GM18873 (cell line): ENCODE measurements at regions not wholly inside any gene's neighbourhood (a gene's known extent, or its start where the extent isn't known, plus 50 kb on each side); places are given as distances from the start of the nearest gene placed in this dataset.

ENCODE experiments used
- ATAC-seq: cut with Tn5 transposase; IDR thresholded peaks from one replicate; pipeline ENCODE4 v1.9.1; 2021; ENCODE audit warnings: mild to moderate bottlenecking, moderate library complexity, moderate number of reproducible peaks; ENCODE audit not compliant: unreplicated experiment, low FRiP score

DNA sequence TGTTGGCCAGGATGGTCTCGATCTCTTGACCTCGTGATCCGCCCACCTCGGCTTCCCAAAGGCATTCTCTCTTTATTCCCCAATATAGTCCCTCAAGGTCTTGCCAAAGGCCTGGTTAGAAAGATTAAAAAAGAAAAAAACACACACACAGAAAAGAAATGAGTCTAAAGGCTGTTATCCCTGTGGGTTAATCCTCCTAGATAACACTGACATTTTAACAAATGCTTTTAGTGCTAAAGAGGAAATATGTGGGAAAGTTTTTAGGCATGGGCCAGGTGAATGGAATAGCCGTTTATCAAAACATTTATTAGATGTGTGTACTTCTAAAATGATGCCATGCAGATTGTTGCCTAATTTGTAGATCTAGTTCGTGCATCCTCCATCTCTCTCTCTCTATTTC lies 261.6 kb upstream of the FN1 start:
- no peak for ATAC-seq

DNA sequence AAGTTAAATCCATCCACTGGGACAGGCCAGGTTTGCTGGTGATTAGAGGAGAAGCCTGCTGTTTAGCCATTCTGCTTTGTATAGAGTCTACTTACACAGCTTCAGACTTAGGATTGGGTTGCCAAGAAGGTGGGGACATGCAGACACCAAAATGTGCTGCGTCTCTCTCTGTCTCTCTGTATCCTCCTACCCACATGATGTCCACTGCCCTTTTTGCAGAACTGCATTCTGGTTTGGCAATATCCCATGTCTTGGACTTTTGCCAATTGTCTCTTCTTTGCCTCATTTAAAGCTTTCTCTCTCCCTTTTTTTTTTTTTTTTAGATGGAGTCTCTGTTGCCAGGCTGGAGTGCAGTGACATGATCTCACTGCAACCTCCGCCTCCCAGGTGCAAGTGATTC lies 261.1 kb upstream of the FN1 start:
- ATAC-seq = no peak

- ATAC-seq = no peak
Observed at GRCh38 chr2:215695861-215696260, 260.0 kb upstream of the FN1 start.

GRCh38 chr2:215693999-215694580 lies 258.2 kb upstream of the FN1 start:
- no peak for ATAC-seq

GRCh38 chr2:215693193-215693998 lies 257.5 kb upstream of the FN1 start:
- no peak for ATAC-seq

- ATAC-seq = no peak
Observed at GRCh38 chr2:215692387-215693079, 256.7 kb upstream of the FN1 start.

DNA sequence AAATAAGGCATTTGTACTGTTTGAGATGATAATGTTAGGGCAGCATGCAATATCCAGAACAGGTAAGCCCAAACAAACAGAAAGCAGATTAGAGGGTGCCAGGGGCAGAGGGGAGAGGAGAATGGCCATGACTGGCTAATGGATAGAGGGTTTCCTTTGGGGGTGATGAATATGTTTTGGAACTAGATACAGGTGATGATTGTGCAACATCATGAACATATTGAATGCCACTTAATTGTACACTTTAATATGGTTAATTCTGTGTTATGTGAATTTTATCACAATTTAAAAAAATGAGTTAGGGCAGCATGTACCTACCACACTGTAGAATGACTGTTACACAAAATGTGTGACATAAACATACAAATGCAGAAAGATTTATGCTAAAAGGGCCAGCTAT lies 255.5 kb upstream of the FN1 start:
- no peak for ATAC-seq

DNA sequence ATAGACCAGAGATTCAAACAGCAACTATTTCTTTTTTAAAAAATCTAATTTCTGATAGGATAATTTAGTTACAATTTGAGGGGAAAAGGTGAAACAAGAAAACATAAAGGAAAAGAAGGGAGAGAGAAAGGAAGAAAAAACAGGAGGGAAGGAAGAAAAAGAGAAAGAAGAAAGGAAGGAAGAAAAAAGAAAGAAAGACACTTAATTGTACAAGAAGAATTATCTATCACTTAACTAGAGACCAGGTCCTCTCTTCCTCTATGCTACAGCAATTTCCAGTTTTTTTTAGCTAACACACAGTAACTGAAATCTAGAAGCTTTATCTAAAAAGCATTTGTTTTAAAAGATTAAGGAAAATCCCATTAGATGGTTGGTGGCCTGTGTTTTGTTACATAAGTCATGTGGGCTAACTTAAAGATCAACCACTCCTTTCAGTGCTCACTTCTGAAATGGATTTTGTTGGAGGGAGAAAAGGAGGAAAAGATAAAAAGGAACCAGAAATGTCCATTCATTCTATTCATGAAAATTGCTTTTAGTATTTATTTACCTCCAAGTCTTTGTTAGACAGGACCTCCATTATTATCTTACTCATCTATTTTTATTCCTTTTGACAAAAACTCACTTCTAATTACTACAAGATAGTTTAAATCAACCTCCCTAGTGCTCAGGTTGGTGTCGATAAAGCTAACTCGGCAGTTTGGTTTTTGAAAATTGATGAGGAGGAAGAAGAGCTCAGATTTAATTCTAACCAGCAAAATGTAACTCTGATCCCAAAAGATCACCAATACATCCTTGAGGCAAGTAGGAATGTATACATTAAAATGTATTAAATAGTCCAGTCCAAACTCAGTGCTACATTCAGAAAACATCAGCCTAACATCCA lies 251.5 kb upstream of the FN1 start:
- no peak for ATAC-seq

DNA sequence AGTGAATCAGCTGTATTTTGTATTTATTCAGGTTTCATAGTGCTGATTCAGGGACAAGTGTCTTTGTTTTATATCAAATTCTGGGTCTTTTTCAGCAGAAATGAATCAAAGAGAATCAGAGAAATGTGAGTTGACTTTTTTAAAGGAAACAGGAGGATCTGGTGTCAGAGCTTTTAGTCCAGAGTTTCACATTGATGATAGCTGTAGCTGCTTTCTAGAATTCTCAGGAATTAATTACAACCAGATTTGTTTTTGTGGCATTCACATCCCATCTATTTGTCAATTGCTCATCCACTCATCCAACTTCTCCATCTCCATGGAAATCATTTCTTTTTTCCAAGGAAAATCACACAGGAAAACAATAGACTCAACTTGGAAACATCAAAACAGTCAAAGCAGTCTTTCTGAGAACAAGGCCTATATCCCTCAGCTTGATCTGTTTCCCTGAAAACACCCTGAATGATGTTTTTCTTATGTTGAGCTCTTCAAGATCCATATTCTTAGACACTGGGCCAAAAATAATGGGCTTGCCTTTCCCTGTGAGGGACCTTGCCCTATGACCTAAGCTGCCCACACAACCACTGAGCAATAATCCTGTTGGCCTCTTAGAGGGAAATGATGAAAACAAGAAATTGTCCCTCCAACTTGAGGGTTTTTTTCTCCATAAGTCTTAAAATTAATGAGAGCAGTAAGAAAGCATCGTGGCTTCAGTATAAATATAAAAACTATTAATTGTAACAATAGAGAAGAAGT lies 249.5 kb upstream of the FN1 start:
- no peak for ATAC-seq

- ATAC-seq = no peak
Observed at GRCh38 chr2:215684448-215685237, 248.8 kb upstream of the FN1 start.

GRCh38 chr2:215683295-215683694 lies 247.4 kb upstream of the FN1 start:
- ATAC-seq = no peak

GRCh38 chr2:215681799-215682596 lies 246.1 kb upstream of the FN1 start:
- ATAC-seq = no peak

- no peak for ATAC-seq
Observed at GRCh38 chr2:215680605-215681598, 245.0 kb upstream of the FN1 start.

DNA sequence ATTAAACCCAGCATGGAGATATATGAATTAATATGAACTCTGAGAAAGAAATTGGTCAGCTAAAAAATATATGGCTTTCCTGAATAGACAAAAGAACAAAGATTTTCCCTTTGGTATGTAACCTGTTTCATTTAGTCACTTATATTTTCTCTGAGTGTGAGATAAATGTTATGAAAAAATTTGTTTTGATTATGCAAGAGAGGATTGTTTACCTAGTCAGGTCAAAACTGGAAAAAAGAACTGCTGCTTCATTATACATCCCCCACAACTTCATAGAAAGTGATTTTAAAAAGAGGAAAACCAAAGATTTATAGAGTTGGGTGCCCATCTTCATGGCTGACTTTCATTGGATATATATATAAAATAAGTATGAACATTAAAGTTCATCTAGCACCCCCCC lies 242.2 kb upstream of the FN1 start:
- ATAC-seq = no peak

DNA sequence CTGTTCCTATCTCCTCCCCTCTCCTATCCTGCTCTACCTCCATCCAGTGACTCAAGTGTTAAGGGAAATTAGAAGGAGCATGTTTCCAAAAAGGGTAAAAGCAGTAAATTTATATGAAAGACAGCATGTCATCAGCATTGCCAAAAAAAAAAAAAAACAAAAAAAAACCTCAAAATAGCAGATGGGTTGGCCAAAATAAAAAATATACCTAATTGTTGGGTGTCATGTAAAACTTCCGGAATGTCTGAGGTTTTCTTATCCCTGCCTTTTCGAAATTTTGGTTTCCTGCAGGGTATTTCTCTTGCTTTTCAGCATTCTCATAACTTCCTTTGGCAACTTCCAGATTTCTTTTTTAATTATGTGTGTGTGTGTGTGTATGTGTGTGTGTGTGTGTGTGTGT lies 241.6 kb upstream of the FN1 start:
- ATAC-seq = no peak

GRCh38 chr2:215672406-215672805 lies 236.5 kb upstream of the FN1 start:
- ATAC-seq = no peak

DNA sequence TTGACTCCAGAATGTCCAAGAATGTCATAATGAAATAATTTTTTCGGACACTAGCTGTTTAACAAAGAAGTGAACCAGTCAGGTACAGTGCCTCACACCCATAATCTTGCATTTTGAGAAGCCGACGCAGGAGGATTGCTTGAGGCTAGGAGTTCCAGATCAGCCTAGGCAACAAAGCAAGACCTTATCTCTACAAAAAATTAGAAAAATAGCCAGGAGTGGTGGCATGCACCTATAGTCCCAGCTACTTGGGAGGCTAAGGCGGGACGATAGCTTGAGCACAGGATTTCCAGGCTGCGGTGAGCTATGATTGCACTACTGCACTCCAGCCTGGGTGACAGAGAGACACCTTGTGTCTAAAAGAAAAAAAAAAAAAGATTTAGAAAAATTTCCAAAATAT lies 235.8 kb upstream of the FN1 start:
- ATAC-seq = no peak
